D341Med (cell line): ENCODE measurements at regions not wholly inside any gene's neighbourhood (a gene's known extent, or its start where the extent isn't known, plus 50 kb on each side); places are given as distances from the start of the nearest gene placed in this dataset.

ENCODE experiments used
- DNase-seq: peaks from one replicate; pipeline ENCODE4 v3.0.0; 2012; ENCODE audit warnings: low spot score

DNA sequence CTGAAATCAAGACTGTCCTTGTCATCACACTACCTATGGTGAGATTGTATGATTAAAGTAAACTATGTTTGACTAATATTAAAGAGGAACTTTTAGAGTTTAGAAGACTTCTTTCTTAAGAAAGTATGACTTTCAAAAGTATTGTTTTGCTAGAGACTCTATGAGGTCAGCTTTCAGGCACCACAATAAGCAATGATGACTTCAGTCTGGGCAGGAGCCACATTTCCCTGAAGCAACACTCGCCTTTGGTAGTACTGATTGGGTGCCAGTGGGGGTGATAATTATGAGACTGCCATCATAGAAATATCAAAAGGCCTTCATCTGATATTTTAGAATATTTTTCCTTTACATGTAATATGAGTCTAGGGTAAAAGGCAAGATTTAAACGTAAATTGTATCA lies 212.6 kb downstream of the DTHD1 start:
- DNase-seq: no peak

DNA sequence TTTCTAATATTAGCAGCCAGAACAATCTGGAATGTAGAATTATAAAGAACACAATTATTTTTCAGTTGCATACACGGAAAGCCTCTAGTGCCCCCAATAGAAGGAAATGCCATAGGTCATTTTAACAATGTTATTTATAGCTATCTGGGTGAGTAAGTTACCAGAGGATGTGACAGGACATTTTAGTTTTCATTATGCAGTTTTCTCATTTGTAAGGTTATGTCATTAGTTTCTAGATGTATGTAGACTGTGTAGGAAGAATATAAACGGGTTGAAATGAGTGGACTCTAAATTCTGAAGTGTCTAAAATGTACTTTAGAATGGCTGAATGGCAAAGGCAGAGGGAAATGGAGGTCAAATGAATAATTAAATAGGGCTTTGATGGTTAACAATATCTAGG lies 213.3 kb downstream of the DTHD1 start:
- no peak for DNase-seq

DNA sequence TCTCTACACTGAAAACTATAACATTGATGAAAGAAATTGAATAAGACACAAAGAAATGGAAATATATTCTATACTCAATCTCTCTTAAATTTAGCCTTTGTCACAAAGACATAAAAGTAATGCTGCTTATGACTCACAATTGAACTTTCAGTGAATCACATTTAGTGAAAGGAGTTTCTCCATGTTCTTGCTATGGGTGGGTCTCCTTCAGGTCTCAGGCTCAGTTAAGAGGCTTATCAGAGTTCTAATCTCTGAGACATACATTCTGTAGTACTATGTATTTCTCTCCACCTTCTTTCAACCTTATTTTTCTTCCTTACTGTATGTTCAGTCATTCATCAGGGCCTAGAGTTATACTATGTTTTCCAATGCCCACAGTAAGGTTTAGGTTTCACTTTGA lies 220.9 kb downstream of the DTHD1 start:
- no peak for DNase-seq

DNA sequence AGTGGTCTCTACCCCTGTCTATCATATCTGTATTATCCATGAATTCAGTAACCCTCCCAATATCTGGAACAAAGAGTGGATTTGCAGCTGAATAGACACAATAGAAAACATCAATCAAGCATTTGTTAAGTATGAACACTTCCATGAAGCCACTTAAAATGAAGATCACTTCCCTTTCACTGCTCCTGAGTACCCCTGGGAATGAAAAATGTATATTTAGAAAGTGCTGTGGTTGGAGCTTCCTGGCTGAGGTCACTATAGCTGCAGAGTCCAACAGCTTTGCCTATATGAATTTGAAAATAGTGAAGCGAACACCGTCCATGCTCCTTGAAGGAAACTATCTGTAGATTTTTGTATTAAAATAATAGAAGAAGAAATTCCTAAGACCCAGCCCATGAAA lies 227.0 kb downstream of the DTHD1 start:
- DNase-seq: no peak

DNA sequence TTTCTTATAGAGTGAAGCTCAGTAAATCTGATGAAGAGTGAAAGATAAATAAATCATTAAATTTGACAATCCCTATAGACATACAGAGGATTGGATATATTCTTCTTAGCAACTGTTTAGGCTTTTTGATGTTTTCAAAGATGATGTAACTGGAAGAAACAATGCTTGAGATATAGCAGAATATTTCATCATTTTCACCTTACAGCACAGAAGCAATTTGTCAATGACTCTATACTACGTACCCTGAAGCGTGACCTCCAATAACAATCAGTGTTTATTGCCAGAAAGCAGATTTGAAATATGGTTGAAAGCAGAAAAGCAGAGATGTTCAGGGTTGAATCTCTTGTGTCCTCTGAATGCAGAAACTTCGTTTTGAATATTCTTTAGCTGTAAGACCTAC lies 228.4 kb downstream of the DTHD1 start:
- DNase-seq: no peak

DNA sequence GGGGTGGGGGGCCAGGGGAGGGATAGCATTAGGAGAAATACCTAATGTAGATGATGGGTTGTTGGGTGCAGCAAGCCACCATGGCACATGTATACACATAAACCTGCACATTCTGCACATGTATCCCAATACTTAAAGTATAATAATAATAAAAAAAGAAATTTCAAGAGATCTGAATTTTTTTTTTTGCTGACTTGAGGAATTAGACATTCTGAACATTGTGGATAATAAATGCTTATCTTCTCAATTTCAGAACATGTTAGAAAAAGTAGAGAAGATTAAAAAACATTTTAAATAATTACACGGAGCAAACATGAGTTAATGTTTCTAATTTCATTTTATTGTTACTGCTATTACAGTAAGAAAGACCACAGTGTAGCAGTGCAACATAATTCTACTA lies 230.4 kb downstream of the DTHD1 start:
- DNase-seq: no peak

DNA sequence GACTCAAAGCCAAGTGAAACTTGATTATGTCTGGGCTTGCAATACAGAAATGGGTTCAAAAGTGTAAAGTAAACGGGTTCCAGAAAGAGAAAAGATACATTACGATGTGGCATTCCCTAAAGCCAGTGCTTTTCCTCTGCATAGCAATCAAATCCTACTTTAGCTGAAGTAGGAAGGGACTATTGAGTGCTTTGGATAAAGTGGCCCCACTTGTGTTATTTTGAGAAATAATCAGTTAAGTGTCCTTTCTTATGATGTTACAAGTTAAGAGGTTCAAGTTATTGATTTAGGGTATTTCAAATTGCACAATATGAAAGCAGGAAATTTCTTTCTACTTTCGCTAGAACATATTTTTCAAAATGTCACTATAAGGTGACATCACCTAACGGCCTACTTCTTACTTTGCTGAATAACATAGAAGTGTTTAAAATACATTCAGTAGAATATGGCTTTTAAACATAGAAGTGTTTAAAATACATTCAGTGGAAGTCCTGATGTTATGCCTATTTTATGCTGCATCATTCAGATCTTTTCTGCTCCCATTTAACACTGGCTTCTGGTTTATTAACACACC lies 235.2 kb downstream of the DTHD1 start:
- no peak for DNase-seq

DNA sequence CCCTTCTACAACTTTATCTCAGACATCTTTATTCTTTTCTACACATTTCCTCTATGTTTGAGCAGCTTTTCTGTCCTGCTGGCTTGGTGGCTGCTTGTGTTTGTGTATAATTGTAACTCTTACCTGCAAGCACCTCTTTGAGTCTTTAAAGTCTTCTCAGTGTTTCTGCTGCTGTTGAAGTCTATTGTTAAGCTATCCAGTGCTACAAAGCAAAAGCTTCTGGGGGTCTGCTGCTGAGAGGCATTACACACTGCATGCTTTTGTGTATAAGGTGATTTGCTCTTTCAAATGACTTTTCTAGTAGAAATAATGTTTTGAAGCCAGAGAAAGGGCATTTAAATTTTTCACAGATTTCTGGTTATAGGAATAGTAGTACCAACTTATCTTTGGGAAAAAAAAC lies 241.8 kb downstream of the DTHD1 start:
- DNase-seq: no peak

DNA sequence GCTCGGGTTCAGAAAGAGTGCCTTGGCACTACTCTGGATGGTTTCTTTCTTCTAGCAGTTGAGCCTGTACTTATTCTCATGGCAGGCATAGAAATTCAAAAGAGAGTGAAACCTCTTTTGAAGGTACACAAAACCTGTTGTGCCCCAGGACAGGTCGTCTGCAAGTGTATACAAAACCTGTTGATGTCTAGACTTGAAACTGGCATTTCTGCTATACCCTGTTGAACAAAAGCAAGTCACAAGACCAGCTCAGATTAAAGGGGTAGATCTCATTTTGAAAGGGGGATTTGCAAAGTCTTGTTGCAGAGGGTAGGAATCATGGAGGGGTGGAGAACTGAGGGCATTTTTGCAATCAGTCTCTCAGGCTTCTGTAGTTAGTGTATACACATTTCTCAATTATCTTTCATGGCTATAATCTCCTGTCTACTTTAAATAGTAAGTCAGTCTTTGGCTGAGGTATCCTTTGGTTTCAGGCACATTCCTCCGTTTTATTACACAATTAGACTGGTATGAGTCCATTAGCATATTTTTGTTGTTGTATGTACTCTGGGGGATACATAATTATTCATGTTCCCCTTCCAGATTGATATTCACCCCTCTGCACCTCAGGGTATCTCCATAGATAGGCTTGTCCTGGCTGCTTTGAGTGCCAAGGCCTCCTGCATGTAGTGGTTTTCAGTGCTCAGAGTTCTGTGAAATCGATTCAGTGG lies 251.4 kb downstream of the DTHD1 start:
- DNase-seq: no peak

DNA sequence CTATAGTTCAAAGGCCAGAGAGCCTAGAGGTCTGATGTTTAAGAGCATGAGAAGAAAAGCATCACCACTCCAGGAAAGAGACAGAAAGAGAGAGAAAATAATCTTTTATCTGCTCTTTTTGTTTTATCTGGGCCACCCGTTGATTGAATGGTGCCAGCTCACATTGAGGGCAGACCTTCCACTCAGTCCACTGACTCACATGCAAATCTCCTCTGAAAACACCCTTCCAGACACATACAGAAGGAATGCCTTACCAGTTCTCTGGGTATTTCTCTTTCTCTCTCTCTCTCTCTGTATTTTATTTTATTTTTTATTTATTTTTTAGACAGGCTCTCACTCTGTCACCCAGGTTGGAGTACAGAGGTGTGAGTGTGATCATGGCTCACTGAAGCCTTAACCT lies 252.5 kb downstream of the DTHD1 start:
- DNase-seq: no peak

DNA sequence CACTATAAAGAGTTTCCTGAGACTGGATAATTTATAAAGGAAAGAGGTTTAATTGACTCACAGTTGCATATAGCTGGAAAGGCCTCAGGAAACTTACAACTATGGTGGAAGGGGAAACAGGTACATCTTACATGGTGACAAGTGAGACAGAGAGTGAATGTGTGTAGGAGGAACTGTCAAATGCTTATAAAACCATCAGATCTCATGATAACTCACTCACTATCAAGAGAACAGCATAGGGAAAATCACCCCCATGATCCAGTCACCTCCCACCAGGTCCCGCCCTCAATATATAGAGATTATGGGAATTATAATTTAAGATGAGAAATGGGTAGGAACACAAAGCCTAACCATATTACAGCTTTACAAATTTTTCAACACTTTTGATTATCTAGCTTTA lies 266.0 kb downstream of the DTHD1 start:
- no peak for DNase-seq

DNA sequence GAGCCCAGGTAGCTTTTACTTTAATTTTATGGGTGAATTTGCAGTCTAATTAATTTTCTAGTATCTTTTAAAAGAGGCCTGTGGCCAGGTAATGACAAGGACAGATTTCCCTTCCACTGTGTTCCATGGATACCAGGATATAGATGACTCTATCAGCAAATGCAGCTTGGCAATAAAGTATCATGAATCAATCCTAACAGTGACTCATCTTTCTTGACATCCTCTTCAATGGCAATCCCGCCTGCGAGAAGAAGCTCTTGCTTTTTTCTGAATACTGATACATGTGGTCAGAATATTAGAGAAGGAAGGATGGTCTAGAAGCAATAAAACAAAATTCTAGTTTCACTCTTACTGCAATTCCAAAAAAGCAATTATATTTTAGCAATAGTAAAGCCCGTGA lies 267.8 kb downstream of the DTHD1 start:
- DNase-seq: no peak

DNA sequence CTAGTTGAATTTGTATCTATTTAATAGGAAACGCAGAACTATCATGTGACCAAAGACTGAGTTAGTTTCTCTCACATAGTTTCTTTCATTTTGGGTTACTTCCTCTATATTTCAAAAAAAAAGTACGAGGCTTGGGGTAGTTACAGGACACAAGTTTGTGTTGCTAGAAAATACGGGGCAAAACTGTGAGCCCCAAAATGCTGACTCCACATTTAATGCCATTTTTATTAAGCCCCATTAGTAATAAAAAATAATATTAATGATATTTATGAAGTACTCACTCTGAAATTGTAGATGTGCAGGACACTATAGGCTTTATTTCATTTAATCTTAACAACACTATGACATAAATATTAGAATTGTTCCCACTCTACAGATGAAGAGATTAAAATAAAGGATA lies 268.6 kb downstream of the DTHD1 start:
- DNase-seq: no peak

DNA sequence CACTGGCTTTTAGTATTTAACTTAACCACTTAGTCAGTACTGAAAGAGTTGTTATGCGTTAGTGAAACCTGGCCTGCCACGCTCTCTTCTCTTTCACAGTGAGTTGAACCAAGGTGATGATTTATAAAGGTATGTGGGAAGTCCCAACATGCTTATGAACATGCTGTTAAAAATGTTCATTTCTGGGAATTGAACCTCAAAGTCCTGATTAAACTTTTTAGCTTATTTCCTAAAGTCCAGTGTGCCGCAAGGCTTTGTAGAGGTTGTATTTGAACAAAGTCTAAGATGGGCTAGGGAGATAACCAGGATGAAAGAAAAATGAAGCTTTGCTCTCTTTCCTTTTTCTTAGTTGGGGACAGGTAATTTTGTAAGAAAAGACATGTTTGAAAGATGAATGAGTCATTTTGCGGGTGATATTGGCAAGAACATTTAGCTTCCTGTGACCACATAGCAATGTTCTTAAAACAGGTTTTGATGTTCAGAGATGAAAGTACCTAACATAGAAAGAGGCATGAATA lies 270.3 kb downstream of the DTHD1 start:
- DNase-seq: no peak

DNA sequence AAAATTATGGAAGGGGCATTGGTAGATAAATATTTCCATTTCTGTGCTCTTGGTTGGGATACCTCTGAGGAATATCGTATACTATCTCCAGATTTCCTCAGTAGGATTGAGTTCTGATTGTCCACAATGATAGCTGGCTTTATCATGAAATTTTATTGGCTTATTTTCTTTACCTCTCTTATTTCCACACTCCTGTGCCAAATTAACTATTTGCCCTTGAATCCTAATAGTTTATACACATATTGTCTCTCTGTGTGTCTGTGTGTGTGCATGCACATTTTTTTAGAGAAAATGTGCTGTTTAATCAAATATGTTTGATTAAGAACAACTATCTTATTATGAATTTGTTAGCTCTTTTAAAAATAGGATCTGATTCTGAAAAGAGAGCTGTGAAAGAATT lies 271.6 kb downstream of the DTHD1 start:
- no peak for DNase-seq

DNA sequence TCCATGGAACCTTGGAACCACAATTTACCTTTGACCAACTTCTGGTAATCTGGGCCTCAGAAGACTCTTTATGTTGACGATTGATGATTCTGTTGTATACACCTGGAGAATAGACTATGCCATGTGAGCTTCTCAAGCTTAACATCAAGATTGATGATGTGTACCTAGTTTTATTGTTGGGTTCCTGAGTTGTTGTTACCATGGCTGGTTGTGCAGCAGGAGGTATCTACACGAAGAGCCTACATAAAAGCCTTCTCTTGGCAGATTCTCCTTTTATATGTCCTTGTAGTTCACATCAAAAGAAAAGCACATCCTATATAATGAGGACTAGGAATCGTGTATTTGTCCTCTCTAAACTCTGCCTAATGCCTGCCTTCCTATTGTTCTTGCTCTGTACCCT lies 272.0 kb downstream of the DTHD1 start:
- no peak for DNase-seq

DNA sequence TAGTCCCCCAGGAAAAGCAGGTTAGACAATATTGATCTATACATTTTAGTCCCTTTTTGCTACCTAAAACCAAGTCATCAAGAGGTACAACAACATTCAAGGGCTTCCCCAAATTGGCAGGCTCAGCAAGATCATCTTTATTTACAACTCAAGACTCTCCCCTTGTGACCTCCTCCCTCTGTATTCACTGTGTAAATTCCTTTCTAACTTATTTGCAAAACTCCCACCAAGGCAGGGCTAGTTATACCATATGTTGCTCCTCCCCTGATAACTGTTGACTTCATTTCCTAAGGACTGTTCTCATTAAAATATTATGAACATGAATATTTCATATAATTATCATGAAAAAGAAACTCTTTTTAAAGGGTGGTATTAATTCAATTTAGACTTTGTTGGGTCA lies 275.6 kb downstream of the DTHD1 start:
- DNase-seq: no peak

DNA sequence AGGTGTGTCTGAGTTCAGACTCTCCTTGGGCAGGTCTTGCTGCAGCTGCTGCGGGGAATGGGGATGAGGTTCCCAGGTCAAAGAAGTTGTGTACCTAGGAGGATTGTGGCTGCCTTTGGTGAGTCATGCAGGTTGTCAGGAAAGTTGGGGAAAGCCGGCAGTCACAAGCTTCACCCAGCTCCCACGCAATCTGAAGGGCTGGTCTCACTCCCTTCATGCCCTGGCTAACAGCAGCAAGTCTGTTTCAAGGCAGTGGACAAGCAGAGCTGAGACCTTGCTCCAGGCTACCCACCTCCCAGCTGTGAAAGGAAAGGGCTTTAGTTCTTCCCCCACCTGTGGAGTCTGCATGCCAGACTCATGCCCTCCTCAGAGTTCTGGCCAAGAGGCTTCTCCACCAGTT lies 287.2 kb downstream of the DTHD1 start:
- DNase-seq: no peak

DNA sequence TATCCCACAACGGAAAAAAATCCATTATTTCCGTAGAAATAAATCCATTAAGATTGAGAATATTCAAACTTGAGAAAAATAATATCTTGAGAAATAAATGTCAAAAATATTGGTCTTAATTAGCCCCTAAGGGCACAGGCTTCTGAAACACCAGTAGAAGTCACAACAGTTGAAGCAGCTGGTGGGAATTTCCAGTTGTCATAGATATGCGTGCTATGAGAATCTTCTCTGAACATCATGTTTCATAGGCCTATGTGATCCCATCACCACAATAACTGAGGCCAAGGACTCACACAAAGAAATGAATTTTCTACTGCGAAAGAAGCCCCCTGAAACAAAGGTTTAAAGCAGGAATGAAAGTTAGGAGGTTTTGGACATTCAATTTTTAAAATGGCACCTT lies 292.0 kb downstream of the DTHD1 start:
- no peak for DNase-seq

DNA sequence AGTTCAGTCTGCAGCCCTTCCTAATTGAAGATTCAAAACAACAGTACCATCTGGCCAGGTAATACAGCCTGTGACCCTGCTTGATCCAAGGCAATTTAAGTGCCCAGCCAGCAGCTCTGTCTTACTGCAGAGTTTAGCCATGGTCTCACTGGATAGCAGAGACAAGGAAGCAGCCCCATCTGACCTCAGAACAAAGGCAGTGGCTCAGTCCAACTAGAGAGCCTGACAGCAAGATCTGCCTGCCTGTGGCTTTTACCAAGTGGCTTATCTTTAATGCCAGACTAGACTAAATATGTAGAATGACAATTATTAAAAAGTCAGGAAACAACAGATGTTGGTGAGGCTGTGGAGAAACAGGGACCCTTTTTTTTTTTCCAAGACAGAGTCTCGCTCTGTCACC lies 293.4 kb downstream of the DTHD1 start:
- DNase-seq: no peak

DNA sequence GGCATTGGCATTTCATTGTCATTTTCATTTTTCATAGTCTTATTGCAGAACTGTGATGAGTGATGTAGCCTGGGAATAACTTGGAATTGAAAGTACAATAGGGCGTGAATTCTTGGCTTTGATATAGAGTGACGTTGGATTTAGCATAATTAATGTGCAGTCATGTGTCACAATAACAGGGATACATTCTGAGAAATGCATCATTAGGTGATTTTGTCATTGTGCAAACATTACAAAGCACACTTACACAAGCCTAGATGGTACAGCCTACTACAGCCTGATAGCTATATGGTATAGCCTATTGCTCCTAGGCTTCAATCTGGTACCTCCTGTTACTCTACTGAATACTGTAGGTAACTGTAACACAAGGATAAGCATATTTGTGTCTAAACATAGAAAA lies 300.8 kb downstream of the DTHD1 start:
- no peak for DNase-seq

DNA sequence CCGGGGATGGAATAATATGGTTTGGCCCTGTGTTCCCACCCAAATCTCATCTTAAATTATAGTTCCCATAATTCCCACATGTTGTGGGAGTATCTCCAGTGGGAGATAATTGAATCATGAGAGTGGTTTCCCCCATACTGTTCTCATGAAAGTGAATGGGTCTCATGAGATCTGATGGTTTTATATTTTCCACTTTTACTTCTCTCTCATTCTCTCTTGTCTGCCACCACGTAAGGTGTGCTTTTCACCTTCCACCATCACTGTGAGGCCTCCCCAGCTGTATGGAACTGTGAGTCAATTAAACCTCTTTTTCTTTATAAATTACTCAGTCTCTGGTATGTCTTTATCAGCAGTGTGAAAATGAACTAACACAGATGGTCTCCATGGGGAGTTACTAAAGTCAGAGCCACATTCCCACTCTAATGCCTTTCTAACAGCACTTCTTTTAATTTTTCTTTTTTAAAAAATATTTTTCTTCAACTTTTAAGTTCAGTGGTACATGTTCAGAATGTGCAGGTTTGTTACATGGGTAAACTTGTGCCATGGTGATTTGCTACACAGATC lies 306.6 kb downstream of the DTHD1 start:
- no peak for DNase-seq

DNA sequence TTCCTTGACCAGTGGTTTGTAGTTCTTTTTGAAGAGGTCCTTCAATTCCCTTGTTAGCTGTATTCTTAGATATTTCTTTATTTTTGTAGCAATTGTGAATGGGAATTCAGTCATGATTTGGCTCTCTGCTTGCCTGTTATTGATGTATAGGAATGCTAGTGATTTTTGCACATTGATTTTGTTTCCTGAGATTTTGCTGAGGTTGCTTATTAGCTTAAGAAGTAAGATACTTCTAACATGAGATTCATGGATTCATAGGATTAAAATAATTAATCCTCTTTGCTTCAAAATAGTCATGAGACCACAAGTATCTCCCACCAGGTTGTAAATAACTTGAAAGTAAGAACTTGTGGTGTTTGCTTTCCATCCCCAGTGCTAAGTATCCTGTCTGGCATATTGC lies 308.9 kb downstream of the DTHD1 start:
- DNase-seq: no peak
